HEK293T (cell line): ENCODE measurements at regions not wholly inside any gene's neighbourhood (a gene's known extent, or its start where the extent isn't known, plus 50 kb on each side); places are given as distances from the start of the nearest gene placed in this dataset.

ENCODE experiments used
- CTCF ChIA-PET: fragments of 350-600 bp; formaldehyde crosslinking; extraction: SDS; loops from one replicate; lab custom pipeline; 2021; ENCODE audit warnings: antibody characterized with exemption, inconsistent platforms; lab: Yijun Ruan, JAX
- POLR2A ChIA-PET: fragments of 350-600 bp; formaldehyde crosslinking; extraction: SDS; loops from one replicate; lab custom pipeline; 2020; ENCODE audit warnings: antibody characterized with exemption, inconsistent platforms; lab: Yijun Ruan, JAX
- DNase-seq: peaks from one replicate; pipeline ENCODE4 v3.0.0; 2012; ENCODE audit warnings: mixed read lengths; ENCODE audit errors: extremely low spot score
- ARNT ChIP-seq: fragments of 450-650 bp; IDR thresholded peaks from 2 replicates; pipeline ENCODE4 v1.6.1; 2017; ENCODE audit warnings: mild to moderate bottlenecking
- BHLHE40 ChIP-seq: fragments of 450-650 bp; IDR thresholded peaks from 2 replicates; pipeline ENCODE4 v1.6.1; 2016; ENCODE audit warnings: mild to moderate bottlenecking, moderate library complexity, borderline replicate concordance
- CTBP1 ChIP-seq: fragments of 450-650 bp; IDR thresholded peaks from 2 replicates; pipeline ENCODE4 v1.6.1; 2016; ENCODE audit warnings: borderline replicate concordance
- ELF4 ChIP-seq: fragments of 450-650 bp; IDR thresholded peaks from 2 replicates; pipeline ENCODE4 v1.6.1; 2017; ENCODE audit warnings: antibody characterized with exemption
- FOXA1 ChIP-seq: fragments of 450-650 bp; IDR thresholded peaks from 2 replicates; pipeline ENCODE4 v1.6.1; 2016; ENCODE audit warnings: mild to moderate bottlenecking
- FOXK2 ChIP-seq: fragments of 450-650 bp; IDR thresholded peaks from 2 replicates; pipeline ENCODE4 v1.6.1; 2016; ENCODE audit warnings: mild to moderate bottlenecking
- FOXM1 ChIP-seq: fragments of 450-650 bp; IDR thresholded peaks from 2 replicates; pipeline ENCODE4 v1.6.1; 2017; ENCODE audit warnings: mild to moderate bottlenecking, borderline replicate concordance
- HDGF ChIP-seq: fragments of 450-650 bp; IDR thresholded peaks from 2 replicates; pipeline ENCODE4 v1.6.1; 2017; ENCODE audit warnings: antibody characterized with exemption, borderline replicate concordance
- L3MBTL2 ChIP-seq: fragments of 450-650 bp; conservative IDR thresholded peaks from 2 replicates; pipeline ENCODE4 v1.6.1; 2016; ENCODE audit warnings: mild to moderate bottlenecking
- LEF1 ChIP-seq: fragments of 450-650 bp; IDR thresholded peaks from 2 replicates; pipeline ENCODE4 v1.6.1; 2017; ENCODE audit warnings: mild to moderate bottlenecking, borderline replicate concordance
- NFRKB ChIP-seq: fragments of 450-650 bp; IDR thresholded peaks from 2 replicates; pipeline ENCODE4 v1.6.1; 2016; ENCODE audit warnings: mild to moderate bottlenecking, moderate library complexity
- PKNOX1 ChIP-seq: fragments of 450-650 bp; IDR thresholded peaks from 2 replicates; pipeline ENCODE4 v1.6.1; 2016
- SP1 ChIP-seq: fragments of 450-650 bp; IDR thresholded peaks from 2 replicates; pipeline ENCODE4 v1.6.1; 2017
- SUZ12 ChIP-seq: fragments of 450-650 bp; IDR thresholded peaks from 2 replicates; pipeline ENCODE4 v1.6.1; 2016; ENCODE audit warnings: mild to moderate bottlenecking
- TARDBP ChIP-seq: fragments of 450-650 bp; IDR thresholded peaks from 2 replicates; pipeline ENCODE4 v1.6.1; 2016
- ZNF384 ChIP-seq: fragments of 450-650 bp; IDR thresholded peaks from 2 replicates; pipeline ENCODE4 v1.6.1; 2016

GRCh38 chr1:168375566-168376300 lies 95.1 kb downstream of the TBX19 start:
- ChIA-PET POLR2A (no interaction called here), CTCF (interaction anchor here (0.6 kb wide), 1 partner anchor 33 kb away, joined by 4 read pairs; no protein-coding TSS in a partner anchor)
- no peak for DNase-seq
- no peak for TF ChIP-seq FOXM1
- no peak for TF ChIP-seq CTBP1

- CTCF ChIA-PET, result no interaction called here
- no peak for DNase-seq
- TF ChIP-seq HDGF (no peak), SUZ12 (no peak), SP1 (no peak), FOXK2 (no peak), PKNOX1 (no peak), LEF1 (no peak), FOXA1 (no peak), NFRKB (no peak)
- POLR2A ChIA-PET, result no interaction called here
Measured at GRCh38 chr1:168374566-168374965, 93.9 kb downstream of the TBX19 start.

DNA sequence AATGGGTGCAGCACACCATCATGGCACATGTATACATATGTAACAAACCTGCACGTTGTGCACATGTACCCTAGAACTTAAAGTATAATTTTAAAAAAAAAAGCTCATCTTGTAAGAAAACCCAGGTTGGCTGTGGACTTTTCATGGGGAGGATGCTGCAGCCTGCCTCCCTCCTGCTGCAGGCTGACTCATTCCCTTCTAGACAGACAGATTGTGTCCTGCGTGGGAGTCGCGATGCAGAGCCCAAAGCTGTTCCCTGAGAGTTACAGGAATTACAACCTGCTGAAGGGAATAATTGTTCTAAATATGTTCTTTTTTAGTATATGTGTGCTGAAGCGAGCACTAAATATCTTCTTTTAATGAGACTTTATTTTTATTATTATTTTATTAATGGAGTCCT lies 93.2 kb downstream of the TBX19 start:
- TF ChIP-seq FOXK2 (no peak), L3MBTL2 (no peak), ZNF384 (no peak), ARNT (no peak), ELF4 (no peak), CTBP1 (no peak), NFRKB (no peak)
- ChIA-PET CTCF (no interaction called here), POLR2A (no interaction called here)
- DNase-seq, result no peak

GRCh38 chr1:168372861-168373371 lies 92.2 kb downstream of the TBX19 start:
- DNase-seq, result no peak
- ChIA-PET POLR2A (no interaction called here), CTCF (interaction anchor here (1.4 kb wide), 1 partner anchor 30 kb away, joined by 4 read pairs; no protein-coding TSS in a partner anchor)
- TF ChIP-seq L3MBTL2 (no peak), FOXM1 (no peak), HDGF (no peak)

GRCh38 chr1:168372307-168372706 lies 91.6 kb downstream of the TBX19 start:
- no peak for DNase-seq
- no peak for TF ChIP-seq BHLHE40
- ChIA-PET POLR2A (no interaction called here), CTCF (interaction anchor here (1.4 kb wide), 1 partner anchor 29 kb away, joined by 4 read pairs; no protein-coding TSS in a partner anchor)

DNA sequence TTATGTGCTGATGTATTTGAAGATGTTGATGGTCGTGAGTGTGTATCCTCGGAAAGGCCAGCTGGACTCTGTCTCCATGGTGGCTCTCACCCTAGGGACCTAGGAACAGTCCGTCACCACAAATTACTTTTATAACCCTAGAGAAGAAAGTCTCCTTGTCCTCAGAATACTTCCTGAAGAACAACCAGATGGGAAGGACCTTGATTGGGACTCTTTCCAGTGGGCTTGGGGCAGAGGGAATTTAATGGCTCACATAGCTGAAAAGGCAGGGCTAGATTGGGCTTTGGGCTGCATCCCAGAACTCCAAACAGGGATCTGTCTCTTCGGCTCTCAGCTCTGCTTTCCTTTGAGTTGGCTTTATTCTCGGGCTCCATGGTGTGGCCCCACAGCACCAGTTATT lies 90.8 kb downstream of the TBX19 start:
- TF ChIP-seq ELF4, result no peak
- TF ChIP-seq PKNOX1, result no peak
- TF ChIP-seq FOXM1, result no peak
- TF ChIP-seq NFRKB, result no peak
- no peak for TF ChIP-seq FOXA1
- no peak for TF ChIP-seq ZNF384
- TF ChIP-seq LEF1, result no peak
- TF ChIP-seq SP1, result no peak
- no peak for TF ChIP-seq TARDBP
- TF ChIP-seq L3MBTL2, result no peak
- no peak for TF ChIP-seq SUZ12
- TF ChIP-seq ARNT, result no peak
- TF ChIP-seq FOXK2, result no peak
- no peak for TF ChIP-seq HDGF
- no peak for TF ChIP-seq BHLHE40
- TF ChIP-seq CTBP1, result no peak

GRCh38 chr1:168370586-168370985 lies 89.9 kb downstream of the TBX19 start:
- TF ChIP-seq TARDBP (no peak), FOXM1 (no peak)
- POLR2A ChIA-PET, result no interaction called here
- CTCF ChIA-PET, result no interaction called here
- no peak for DNase-seq

More for the DNA sequence above, 90.8 kb downstream of the TBX19 start:
- ChIA-PET CTCF (no interaction called here), POLR2A (no interaction called here)
- DNase-seq, result no peak

GRCh38 chr1:168369655-168370054 lies 89.0 kb downstream of the TBX19 start:
- ChIA-PET CTCF (no interaction called here), POLR2A (interaction anchor here (0.8 kb wide), 1 partner anchor 143 kb away, joined by 3 read pairs; the partner anchor contains the start of gene SFT2D2)
- no peak for DNase-seq
- TF ChIP-seq CTBP1 (no peak), ZNF384 (no peak), ARNT (no peak), HDGF (no peak), FOXM1 (no peak)
